H9 (cell line): ENCODE measurements at regions not wholly inside any gene's neighbourhood (a gene's known extent, or its start where the extent isn't known, plus 50 kb on each side); places are given as distances from the start of the nearest gene placed in this dataset.

ENCODE experiments used
- DNase-seq: peaks from one replicate; pipeline ENCODE4 v3.0.0-alpha.2; 2017
- H2AFZ ChIP-seq: one replicate; pipeline ENCODE4 v1.6.1; 2013; ENCODE audit warnings: mild to moderate bottlenecking, low read length, control low read depth, moderate library complexity
- H2AK5ac ChIP-seq: 2 replicates; pipeline ENCODE4 v1.6.1; 2013; ENCODE audit warnings: low read length, control low read depth, mixed read lengths; ENCODE audit not compliant: insufficient read length
- H2BK120ac ChIP-seq: one replicate; pipeline ENCODE4 v1.6.1; 2013; ENCODE audit warnings: low read depth, mild to moderate bottlenecking, low read length, control low read depth, inconsistent platforms; ENCODE audit not compliant: poor library complexity, severe bottlenecking
- H2BK12ac ChIP-seq: 2 replicates; pipeline ENCODE4 v1.6.1; 2013; ENCODE audit warnings: low read length, control low read depth, mixed read lengths, low read depth; ENCODE audit not compliant: insufficient read length
- H2BK15ac ChIP-seq: 2 replicates; pipeline ENCODE4 v1.6.1; 2013; ENCODE audit warnings: low read depth, low read length, control low read depth
- H2BK20ac ChIP-seq: one replicate; pipeline ENCODE4 v1.6.1; 2013; ENCODE audit warnings: low read depth, mild to moderate bottlenecking, low read length, control low read depth, inconsistent platforms; ENCODE audit not compliant: poor library complexity, severe bottlenecking
- H2BK5ac ChIP-seq: 2 replicates; pipeline ENCODE4 v1.6.1; 2013; ENCODE audit warnings: low read length, control low read depth, mixed read lengths; ENCODE audit not compliant: insufficient read length
- H3K14ac ChIP-seq: 2 replicates; pipeline ENCODE4 v1.6.1; 2013; ENCODE audit warnings: low read length, control low read depth; ENCODE audit not compliant: insufficient read depth
- H3K18ac ChIP-seq: 2 replicates; pipeline ENCODE4 v1.6.1; 2013; ENCODE audit warnings: low read depth, mild to moderate bottlenecking, mixed read lengths, low read length, control low read depth; ENCODE audit not compliant: insufficient read length
- H3K23ac ChIP-seq: 2 replicates; pipeline ENCODE4 v1.6.1; 2013; ENCODE audit warnings: low read length, control low read depth, mixed read lengths, low read depth; ENCODE audit not compliant: insufficient read length
- H3K23me2 ChIP-seq: 2 replicates; pipeline ENCODE4 v1.6.1; 2013; ENCODE audit warnings: low read depth, mild to moderate bottlenecking, mixed read lengths, low read length, control low read depth; ENCODE audit not compliant: insufficient read length, poor library complexity, severe bottlenecking
- H3K27ac ChIP-seq: 2 replicates; pipeline ENCODE4 v1.5.1; 2013; ENCODE audit warnings: low read length, control low read depth, mixed read lengths, low read depth; ENCODE audit not compliant: insufficient read length
- H3K27me3 ChIP-seq: 2 replicates; pipeline ENCODE4 v1.6.1; 2013; ENCODE audit warnings: low read length, control low read depth, inconsistent platforms; ENCODE audit not compliant: insufficient read depth
- H3K4ac ChIP-seq: 2 replicates; pipeline ENCODE4 v1.6.1; 2013; ENCODE audit warnings: low read depth, mild to moderate bottlenecking, control low read depth, inconsistent platforms, low read length, moderate library complexity
- H3K4me1 ChIP-seq: 2 replicates; pipeline ENCODE4 v1.6.1; 2013; ENCODE audit warnings: low read length, control low read depth, inconsistent platforms; ENCODE audit not compliant: insufficient read depth
- H3K4me2 ChIP-seq: 2 replicates; pipeline ENCODE4 v1.6.1; 2013; ENCODE audit warnings: low read length, control low read depth, mixed read lengths; ENCODE audit not compliant: insufficient read length, insufficient read depth
- H3K56ac ChIP-seq: 2 replicates; pipeline ENCODE4 v1.6.1; 2013; ENCODE audit warnings: low read depth, mild to moderate bottlenecking, mixed read lengths, low read length, control low read depth; ENCODE audit not compliant: insufficient read length
- H3K79me1 ChIP-seq: 2 replicates; pipeline ENCODE4 v1.6.1; 2013; ENCODE audit warnings: low read depth, mild to moderate bottlenecking, moderate library complexity, low read length, control low read depth, inconsistent platforms; ENCODE audit not compliant: insufficient read depth, poor library complexity, severe bottlenecking
- H3K79me2 ChIP-seq: 2 replicates; pipeline ENCODE4 v1.6.1; 2013; ENCODE audit warnings: low read length, control low read depth, inconsistent platforms; ENCODE audit not compliant: insufficient read depth
- H3K9ac ChIP-seq: 2 replicates; pipeline ENCODE4 v1.6.1; 2013; ENCODE audit warnings: low read length, control low read depth, mixed read lengths; ENCODE audit not compliant: insufficient read length; ENCODE audit errors: extremely low read depth
- H3K9me3 ChIP-seq: one replicate; pipeline ENCODE4 v1.6.1; 2013; ENCODE audit warnings: low read depth, low read length, inconsistent platforms; ENCODE audit not compliant: control insufficient read depth
- H3T11ph ChIP-seq: one replicate; pipeline ENCODE4 v1.6.1; 2013; ENCODE audit warnings: mild to moderate bottlenecking, low read length, control low read depth, inconsistent platforms
- H4K20me1 ChIP-seq: one replicate; pipeline ENCODE4 v1.6.1; 2013; ENCODE audit not compliant: control insufficient read depth, insufficient read length, insufficient read depth
- H4K5ac ChIP-seq: 2 replicates; pipeline ENCODE4 v1.6.1; 2013; ENCODE audit warnings: low read depth, mild to moderate bottlenecking, mixed read lengths, low read length, control low read depth; ENCODE audit not compliant: insufficient read length
- H4K8ac ChIP-seq: replicated peaks from 2 replicates; pipeline ENCODE4 v1.6.1; 2013; ENCODE audit warnings: low read length, control low read depth, mixed read lengths, low read depth; ENCODE audit not compliant: insufficient read length
- H4K91ac ChIP-seq: 2 replicates; pipeline ENCODE4 v1.6.1; 2013; ENCODE audit warnings: low read depth, mild to moderate bottlenecking, moderate library complexity, mixed read lengths, low read length, control low read depth; ENCODE audit not compliant: insufficient read length
- H3K27ac Mint-ChIP-seq, 3 experiments: 2 replicates in 2 of 3; 3 replicates in 1 of 3; pipeline ENCODE4 v1.8.0; 2020 to 2021; ENCODE audit warnings: mixed read lengths in 3 of 3, mild to moderate bottlenecking in 1 of 3, moderate library complexity in 1 of 3
- H3K27me3 Mint-ChIP-seq: 2 replicates; pipeline ENCODE4 v1.8.0; 2021; ENCODE audit warnings: low read depth, mild to moderate bottlenecking, moderate library complexity, mixed read lengths
- H3K36me3 Mint-ChIP-seq, 3 experiments: 2 replicates in 2 of 3; 3 replicates in 1 of 3; pipeline ENCODE4 v1.8.0; 2020 to 2021; ENCODE audit warnings: low read depth in 3 of 3, mixed read lengths in 3 of 3; ENCODE audit not compliant: insufficient read depth in 1 of 3
- H3K4me1 Mint-ChIP-seq, 2 experiments: 2 replicates each; pipeline ENCODE4 v1.8.0; 2020; ENCODE audit warnings: mixed read lengths in 2 of 2
- H3K4me3 Mint-ChIP-seq, 2 experiments: 2 replicates in 1 of 2; 3 replicates in 1 of 2; pipeline ENCODE4 v1.8.0; 2020 to 2021; ENCODE audit warnings: mild to moderate bottlenecking in 2 of 2, mixed read lengths in 2 of 2, moderate library complexity in 1 of 2
- H3K9me3 Mint-ChIP-seq, 2 experiments: 2 replicates in 1 of 2; 3 replicates in 1 of 2; pipeline ENCODE4 v1.8.0; 2020; ENCODE audit warnings: mild to moderate bottlenecking in 2 of 2, mixed read lengths in 2 of 2, moderate library complexity in 1 of 2
- WGBS: extraction: QIAGEN DNeasy Blood & Tissue Kit; methylation state at CpG from one replicate; pipeline ENCODE4 v1.1.7; 2013; ENCODE audit warnings: missing lambda C conversion rate, low lambda C conversion rate, mixed read lengths; ENCODE audit not compliant: insufficient read length; ENCODE audit errors: extremely low coverage; 5-methylcytosine and 5-hydroxymethylcytosine counted together
- TF ChIP-seq, protein P1 (sequence below): fragments of 200-600 bp; sonication (generic); conservative IDR thresholded peaks from 3 replicates; pipeline ENCODE4 v1.8.0; 2021; ENCODE audit warnings: antibody characterized with exemption, mild to moderate bottlenecking

- Mint-ChIP-seq H3K27ac (no peak overlapping the region), H3K36me3 (peaks cover 3 to 22% (median 5%) of the 10 kb centered on the region in 3 experiments; a peak in 4 of 7 replicates), H3K27me3 (peaks cover 26% of the 10 kb centered on the region), H3K9me3 (peaks cover 25 to 27% of the 10 kb centered on the region in 2 experiments), H3K4me1 (no peaks in the 10 kb centered on the region), H3K4me3 (no peak overlapping the region)
- no peak overlapping the region for H3T11ph ChIP-seq
- no peaks in the 10 kb centered on the region for H3K79me2 ChIP-seq
- no peak overlapping the region for H2AK5ac ChIP-seq
- TF ChIP-seq, protein P1, sequence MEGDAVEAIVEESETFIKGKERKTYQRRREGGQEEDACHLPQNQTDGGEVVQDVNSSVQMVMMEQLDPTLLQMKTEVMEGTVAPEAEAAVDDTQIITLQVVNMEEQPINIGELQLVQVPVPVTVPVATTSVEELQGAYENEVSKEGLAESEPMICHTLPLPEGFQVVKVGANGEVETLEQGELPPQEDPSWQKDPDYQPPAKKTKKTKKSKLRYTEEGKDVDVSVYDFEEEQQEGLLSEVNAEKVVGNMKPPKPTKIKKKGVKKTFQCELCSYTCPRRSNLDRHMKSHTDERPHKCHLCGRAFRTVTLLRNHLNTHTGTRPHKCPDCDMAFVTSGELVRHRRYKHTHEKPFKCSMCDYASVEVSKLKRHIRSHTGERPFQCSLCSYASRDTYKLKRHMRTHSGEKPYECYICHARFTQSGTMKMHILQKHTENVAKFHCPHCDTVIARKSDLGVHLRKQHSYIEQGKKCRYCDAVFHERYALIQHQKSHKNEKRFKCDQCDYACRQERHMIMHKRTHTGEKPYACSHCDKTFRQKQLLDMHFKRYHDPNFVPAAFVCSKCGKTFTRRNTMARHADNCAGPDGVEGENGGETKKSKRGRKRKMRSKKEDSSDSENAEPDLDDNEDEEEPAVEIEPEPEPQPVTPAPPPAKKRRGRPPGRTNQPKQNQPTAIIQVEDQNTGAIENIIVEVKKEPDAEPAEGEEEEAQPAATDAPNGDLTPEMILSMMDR: no peak
- no peak overlapping the region for H2BK12ac ChIP-seq
- H3K23ac ChIP-seq: no peak overlapping the region
- H3K14ac ChIP-seq: no peak overlapping the region
- H3K9me3 ChIP-seq: no peaks in the 10 kb centered on the region
- H3K9ac ChIP-seq: no peak overlapping the region
- H3K27ac ChIP-seq: no peak overlapping the region
- H3K27me3 ChIP-seq: no peaks in the 10 kb centered on the region
- H3K4me1 ChIP-seq: no peaks in the 10 kb centered on the region
- no peak overlapping the region for H3K18ac ChIP-seq
- H2BK20ac ChIP-seq: no peak overlapping the region
- no peak for DNase-seq
- no peak overlapping the region for H4K5ac ChIP-seq
- H2BK5ac ChIP-seq: no peak overlapping the region
- H3K56ac ChIP-seq: no peak overlapping the region
- H2BK15ac ChIP-seq: no peak overlapping the region
- no peak overlapping the region for H2BK120ac ChIP-seq
- no CpG with 5 or more reads among the region's 11 CpGs for WGBS
- H4K91ac ChIP-seq: no peak overlapping the region
- H4K20me1 ChIP-seq: no peaks in the 10 kb centered on the region
- no peaks in the 10 kb centered on the region for H3K79me1 ChIP-seq
- no peak overlapping the region for H3K4me2 ChIP-seq
- no peak overlapping the region for H3K4ac ChIP-seq
- no peaks in the 10 kb centered on the region for H3K23me2 ChIP-seq
- H4K8ac ChIP-seq: no peak overlapping the region
- no peak overlapping the region for H2AFZ ChIP-seq
These were observed 173.8 kb downstream of the RPLP1 start for GRCh38 chr15:69626095-69627066.
